H1 (cell line): ENCODE measurements at regions not wholly inside any gene's neighbourhood (a gene's known extent, or its start where the extent isn't known, plus 50 kb on each side); places are given as distances from the start of the nearest gene placed in this dataset.

Experiments used
- CTCF ChIA-PET: fragments of 300-600 bp; sonication (Branson Sonifier 250); formaldehyde crosslinking; loops from one replicate; lab custom pipeline; 2021; ENCODE audit not compliant: partially characterized antibody; lab: Charles Lee
- POLR2A ChIA-PET: fragments of 300-600 bp; sonication (Branson Sonifier 250); formaldehyde crosslinking; loops from one replicate; lab custom pipeline; 2021; ENCODE audit warnings: inconsistent platforms; ENCODE audit not compliant: partially characterized antibody; lab: Charles Lee
- DNase-seq, 2 experiments: peaks; one replicate each; pipeline versions ENCODE4 v3.0.0 to v3.0.0-alpha.2; 2010 to 2022; ENCODE audit warnings: low spot score in 2 of 2, low read depth in 1 of 2, mixed read lengths in 1 of 2
- FAIRE-seq: peaks from 2 replicates; lab custom pipeline; 2011; peaks lifted over from hg19 to GRCh38; lab: Jason Lieb, UNC
- H2AFZ ChIP-seq: 2 replicates; pipeline ENCODE4 v1.8.1; 2012; ENCODE audit warnings: low read length, inconsistent platforms
- H2AK5ac ChIP-seq: 2 replicates; pipeline ENCODE4 v1.6.1; 2013; ENCODE audit warnings: low read depth, low read length
- H2BK120ac ChIP-seq: replicated peaks from 2 replicates; pipeline ENCODE3; 2013; ENCODE audit warnings: low read depth, low read length, inconsistent platforms
- H2BK12ac ChIP-seq: 2 replicates; pipeline ENCODE4 v1.6.1; 2013; ENCODE audit warnings: low read depth, low read length
- H2BK15ac ChIP-seq: 2 replicates; pipeline ENCODE4 v1.6.1; 2013; ENCODE audit warnings: low read length
- H2BK20ac ChIP-seq: 2 replicates; pipeline ENCODE4 v1.6.1; 2013; ENCODE audit warnings: low read length
- H2BK5ac ChIP-seq: 2 replicates; pipeline ENCODE4 v1.6.1; 2013; ENCODE audit warnings: low read depth, low read length
- H3K14ac ChIP-seq: 2 replicates; pipeline ENCODE4 v1.6.1; 2013; ENCODE audit warnings: inconsistent platforms; ENCODE audit not compliant: insufficient read length
- H3K18ac ChIP-seq: 2 replicates; pipeline ENCODE4 v1.6.1; 2013; ENCODE audit warnings: low read length; ENCODE audit errors: extremely low read depth
- H3K23ac ChIP-seq: 2 replicates; pipeline ENCODE4 v1.6.1; 2013; ENCODE audit warnings: inconsistent platforms; ENCODE audit not compliant: insufficient read length
- H3K23me2 ChIP-seq: 2 replicates; pipeline ENCODE4 v1.6.1; 2013; ENCODE audit warnings: low read depth, low read length
- H3K27ac ChIP-seq: 2 replicates; pipeline ENCODE4 v1.6.1; 2011; ENCODE audit warnings: low read depth, low read length, inconsistent platforms
- H3K27me3 ChIP-seq, 4 experiments: replicated peaks in 1 of 4; 1 replicate in 1 of 4; 2 replicates in 3 of 4; pipeline versions ENCODE4 v1.6.1 to v1.8.1; 2011 to 2013; ENCODE audit warnings: low read length in 3 of 4, mild to moderate bottlenecking in 3 of 4, inconsistent platforms in 2 of 4, mixed read lengths in 2 of 4, moderate library complexity in 1 of 4; ENCODE audit not compliant: control insufficient read depth in 3 of 4, insufficient read depth in 3 of 4; ENCODE audit errors: extremely low read depth in 1 of 4
- H3K36me3 ChIP-seq, 4 experiments: 2 replicates each; pipeline versions ENCODE4 v1.6.1 to v1.8.1; 2011 to 2013; ENCODE audit warnings: mild to moderate bottlenecking in 4 of 4, low read length in 3 of 4, moderate library complexity in 2 of 4, control low read depth in 1 of 4, inconsistent platforms in 1 of 4; ENCODE audit not compliant: insufficient read depth in 4 of 4, control insufficient read depth in 2 of 4
- H3K4ac ChIP-seq: replicated peaks from 2 replicates; pipeline ENCODE3; 2013; ENCODE audit warnings: low read length, low read depth, mixed read lengths, inconsistent platforms; ENCODE audit not compliant: insufficient read length
- H3K4me1 ChIP-seq, 4 experiments: replicated peaks in 1 of 4; 1 replicate in 1 of 4; 2 replicates in 3 of 4; pipeline versions ENCODE4 v1.6.1 to v1.8.1; 2011 to 2013; ENCODE audit warnings: low read length in 3 of 4, inconsistent platforms in 2 of 4, mixed read lengths in 1 of 4; ENCODE audit not compliant: insufficient read depth in 4 of 4, control insufficient read depth in 3 of 4
- H3K4me2 ChIP-seq, 2 experiments: 2 replicates each; pipeline versions ENCODE4 v1.6.1 to v1.8.1; 2011 to 2013; ENCODE audit warnings: low read depth in 2 of 2, low read length in 2 of 2, control low read depth in 1 of 2, inconsistent platforms in 1 of 2, mild to moderate bottlenecking in 1 of 2; ENCODE audit not compliant: insufficient read depth in 1 of 2
- H3K4me3 ChIP-seq, 4 experiments: fragments of 200-600, 300-600 bp in 1 of 4; sonication (generic), shearing (Covaris generic), sonication (Bioruptor Twin) in 1 of 4; 2 replicates each; pipeline versions ENCODE4 v1.5.1 to v1.8.1; 2011 to 2016; ENCODE audit warnings: low read length in 4 of 4, low read depth in 3 of 4, control low read depth in 2 of 4, inconsistent platforms in 2 of 4, mild to moderate bottlenecking in 2 of 4, mixed read lengths in 1 of 4, moderate library complexity in 1 of 4; ENCODE audit not compliant: insufficient read depth in 2 of 4; ENCODE audit errors: extremely low read depth in 1 of 4
- H3K56ac ChIP-seq: replicated peaks from 2 replicates; pipeline ENCODE3; 2013; ENCODE audit warnings: low read depth, mild to moderate bottlenecking, mixed read lengths, low read length, inconsistent platforms; ENCODE audit not compliant: insufficient read length
- H3K79me1 ChIP-seq: 2 replicates; pipeline ENCODE4 v1.6.1; 2013; ENCODE audit warnings: low read depth, low read length, control low read depth
- H3K79me2 ChIP-seq, 2 experiments: 2 replicates each; pipeline versions ENCODE4 v1.6.1 to v1.8.1; 2012 to 2013; ENCODE audit warnings: low read length in 2 of 2, mild to moderate bottlenecking in 2 of 2, inconsistent platforms in 1 of 2; ENCODE audit not compliant: insufficient read depth in 2 of 2, control insufficient read depth in 1 of 2
- H3K9ac ChIP-seq, 4 experiments: replicated peaks in 1 of 4; 1 replicate in 1 of 4; 2 replicates in 3 of 4; pipeline versions ENCODE4 v1.6.1 to v1.8.1; 2011 to 2013; ENCODE audit warnings: low read depth in 3 of 4, low read length in 3 of 4, control low read depth in 2 of 4, mild to moderate bottlenecking in 2 of 4, moderate library complexity in 2 of 4, inconsistent platforms in 1 of 4; ENCODE audit errors: extremely low read depth in 1 of 4
- H3K9me3 ChIP-seq, 2 experiments: 2 replicates each; pipeline versions ENCODE4 v1.6.1 to v1.8.1; 2012 to 2013; ENCODE audit warnings: mild to moderate bottlenecking in 2 of 2, moderate library complexity in 2 of 2, control low read depth in 1 of 2, inconsistent platforms in 1 of 2, low read depth in 1 of 2, low read length in 1 of 2, mixed read lengths in 1 of 2; ENCODE audit not compliant: insufficient read depth in 2 of 2
- H4K20me1 ChIP-seq, 2 experiments: replicated peaks in 1 of 2; 2 replicates each; pipeline versions ENCODE3 to v1.8.1; 2011 to 2013; ENCODE audit warnings: inconsistent platforms in 2 of 2, low read length in 2 of 2, mild to moderate bottlenecking in 1 of 2; ENCODE audit not compliant: insufficient read depth in 2 of 2, control insufficient read depth in 1 of 2
- H4K5ac ChIP-seq: 2 replicates; pipeline ENCODE4 v1.6.1; 2013; ENCODE audit warnings: low read length, low read depth, mixed read lengths, inconsistent platforms; ENCODE audit not compliant: insufficient read length
- H4K8ac ChIP-seq: 2 replicates; pipeline ENCODE4 v1.8.0; 2013; ENCODE audit warnings: mild to moderate bottlenecking, moderate library complexity, low read length, inconsistent platforms; ENCODE audit not compliant: insufficient read depth; ENCODE audit errors: extremely low read depth
- H4K91ac ChIP-seq: replicated peaks from 2 replicates; pipeline ENCODE3; 2013; ENCODE audit warnings: low read length, mixed read lengths, inconsistent platforms; ENCODE audit not compliant: insufficient read length
- ASH2L ChIP-seq: fragments of 200-600, 300-600 bp; sonication (generic); IDR thresholded peaks from one replicate; pipeline ENCODE4 v1.7.1; 2017; ENCODE audit warnings: low read length
- CREB1 ChIP-seq: IDR thresholded peaks from 2 replicates; pipeline ENCODE4 v1.6.1; 2012; ENCODE audit warnings: inconsistent platforms
- JUN ChIP-seq: IDR thresholded peaks from 2 replicates; pipeline ENCODE4 v1.6.1; 2011; ENCODE audit warnings: low read depth, mild to moderate bottlenecking, improper control_type of control experiment, low read length
- KDM1A ChIP-seq: fragments of 200-600, 300-600 bp; sonication (generic); IDR thresholded peaks from 2 replicates; pipeline ENCODE4 v1.7.1; 2016; ENCODE audit warnings: mild to moderate bottlenecking, low read length, borderline replicate concordance
- KDM4A ChIP-seq: IDR thresholded peaks from one replicate; pipeline ENCODE4 v1.7.1; 2012; ENCODE audit warnings: low read depth, mild to moderate bottlenecking, moderate library complexity, low read length, inconsistent platforms; ENCODE audit not compliant: severe bottlenecking
- NANOG ChIP-seq: IDR thresholded peaks from 2 replicates; pipeline ENCODE4 v1.6.1; 2011; ENCODE audit warnings: low read length, low read depth, mild to moderate bottlenecking, inconsistent platforms; ENCODE audit not compliant: insufficient read depth, poor library complexity, severe bottlenecking
- PHF8 ChIP-seq: fragments of 200-600 bp; sonication (generic); conservative IDR thresholded peaks from 2 replicates; pipeline ENCODE4 v1.7.1; 2012; ENCODE audit warnings: low read depth, mild to moderate bottlenecking, inconsistent platforms, low read length, moderate library complexity
- POLR2A ChIP-seq, 2 experiments: IDR thresholded peaks; 1 replicate in 1 of 2; 2 replicates in 1 of 2; pipeline ENCODE4 v1.6.1; 2011; ENCODE audit warnings: low read depth in 2 of 2, low read length in 2 of 2, mild to moderate bottlenecking in 2 of 2; ENCODE audit errors: control extremely low read depth in 1 of 2
- RNF2 ChIP-seq: fragments of 200-900, 300-1000 bp; sonication (generic); IDR thresholded peaks from 2 replicates; pipeline ENCODE4 v1.7.1; 2016; ENCODE audit warnings: borderline replicate concordance, low read depth, mild to moderate bottlenecking, antibody characterized with exemption, low read length; ENCODE audit not compliant: poor library complexity, severe bottlenecking; ENCODE audit errors: missing control alignments
- WGBS, 2 experiments: shearing (Covaris generic) in 1 of 2; methylation state at CpG; one replicate each; pipeline versions ENCODE4 v1.1.6 to v1.1.7; 2013 to 2015; ENCODE audit warnings: low lambda C conversion rate in 2 of 2, mixed read lengths in 2 of 2, inconsistent platforms in 1 of 2, low coverage in 1 of 2, missing lambda C conversion rate in 1 of 2; ENCODE audit not compliant: insufficient replicate concordance in 2 of 2, insufficient coverage in 1 of 2, insufficient read length in 1 of 2; ENCODE audit errors: extremely low coverage in 1 of 2, missing lambda C conversion rate in 1 of 2; 5-methylcytosine and 5-hydroxymethylcytosine counted together

- no peaks in the 10 kb centered on the region for H3K27me3 ChIP-seq
- no peak overlapping the region for H2BK12ac ChIP-seq
- DNase-seq (no peak), FAIRE-seq (no peak)
- H3K4me1 ChIP-seq, result peaks cover 0 to 21% (median 4%) of the 10 kb centered on the region in 4 experiments; a peak in 5 of 7 replicates
- no peak overlapping the region for H3K14ac ChIP-seq
- H4K8ac ChIP-seq, result no peak overlapping the region
- ChIA-PET POLR2A (no interaction called here), CTCF (no interaction called here)
- no peak overlapping the region for H2BK15ac ChIP-seq
- peaks cover 3 to 6% of the 10 kb centered on the region in 2 experiments; a peak in 1 of 4 replicates for H3K9me3 ChIP-seq
- H3K56ac ChIP-seq, result no peak overlapping the region
- no peak overlapping the region for H2BK20ac ChIP-seq
- 83% methylated on average over 5 of the region's 5 CpGs; no CpG with 5 or more reads in 1 of the 2 experiments for WGBS, 2 experiments
- H4K5ac ChIP-seq, result no peak overlapping the region
- no peak overlapping the region for H2BK5ac ChIP-seq
- H3K4ac ChIP-seq, result no peak overlapping the region
- no peak overlapping the region for H3K4me3 ChIP-seq
- no peak overlapping the region for H2BK120ac ChIP-seq
- H3K23me2 ChIP-seq, result no peaks in the 10 kb centered on the region
- H3K79me1 ChIP-seq, result no peaks in the 10 kb centered on the region
- no peak overlapping the region for H2AK5ac ChIP-seq
- no peak overlapping the region for H3K23ac ChIP-seq
- no peak overlapping the region for H3K4me2 ChIP-seq
- H3K18ac ChIP-seq, result no peak overlapping the region
- H3K79me2 ChIP-seq, result no peaks in the 10 kb centered on the region
- no peaks in the 10 kb centered on the region for H4K20me1 ChIP-seq
- no peak overlapping the region for H2AFZ ChIP-seq
- H3K27ac ChIP-seq, result no peak overlapping the region
- H3K36me3 ChIP-seq, result no peaks in the 10 kb centered on the region
- H4K91ac ChIP-seq, result no peak overlapping the region
- no peak overlapping the region for H3K9ac ChIP-seq
- TF ChIP-seq ASH2L (no peak), JUN (no peak), POLR2A (IDR thresholded peaks at IDR 0.05; ENCODE audit: control extremely low read depth in 1 of 2, low read depth in 2 of 2, low read length in 2 of 2) (no peak), RNF2 (no peak), KDM1A (no peak), NANOG (no peak), PHF8 (no peak), KDM4A (no peak), CREB1 (no peak)
Observed at GRCh38 chr2:156803967-156804366, 367.8 kb downstream of the GPD2 start.
